Trophoblast cell (in vitro differentiated cells and primary cell): ENCODE measurements at regions not wholly inside any gene's neighbourhood (a gene's known extent, or its start where the extent isn't known, plus 50 kb on each side); places are given as distances from the start of the nearest gene placed in this dataset.
"Not testable (repeated sequence)": the region's sequence is repeated elsewhere in the genome, so short reads cannot be mapped to it uniquely, and the experiment has no call there.

ENCODE experiments used
- DNase-seq, 2 donors: peaks; one replicate each; pipeline ENCODE4 v3.0.0-alpha.2; 2016
- H2AFZ ChIP-seq: 2 replicates; pipeline ENCODE4 v1.6.1; 2013; ENCODE audit warnings: low read length, moderate library complexity, mild to moderate bottlenecking; ENCODE audit not compliant: insufficient read depth, poor library complexity
- H2AK5ac ChIP-seq: 2 replicates; pipeline ENCODE4 v1.6.1; 2013; ENCODE audit warnings: mild to moderate bottlenecking, low read length
- H2BK120ac ChIP-seq: 2 replicates; pipeline ENCODE4 v1.6.1; 2013; ENCODE audit warnings: low read length, mild to moderate bottlenecking, moderate library complexity; ENCODE audit not compliant: insufficient read depth, poor library complexity
- H2BK12ac ChIP-seq: 2 replicates; pipeline ENCODE4 v1.6.1; 2013; ENCODE audit warnings: mild to moderate bottlenecking, low read length, moderate library complexity
- H2BK5ac ChIP-seq: 2 replicates; pipeline ENCODE4 v1.6.1; 2013; ENCODE audit warnings: low read length, low read depth, moderate library complexity, mild to moderate bottlenecking; ENCODE audit not compliant: poor library complexity
- H3K14ac ChIP-seq: 2 replicates; pipeline ENCODE4 v1.6.1; 2013; ENCODE audit warnings: mild to moderate bottlenecking, low read length
- H3K18ac ChIP-seq: 2 replicates; pipeline ENCODE4 v1.6.1; 2013; ENCODE audit warnings: mild to moderate bottlenecking, low read length
- H3K23ac ChIP-seq: 2 replicates; pipeline ENCODE4 v1.6.1; 2013; ENCODE audit warnings: low read length
- H3K27ac ChIP-seq: 2 replicates; pipeline ENCODE4 v1.5.1; 2013; ENCODE audit warnings: low read depth, mild to moderate bottlenecking, inconsistent platforms, low read length, moderate library complexity
- H3K27me3 ChIP-seq: 2 replicates; pipeline ENCODE4 v1.6.1; 2013; ENCODE audit warnings: inconsistent platforms, mild to moderate bottlenecking, low read length, moderate library complexity; ENCODE audit not compliant: insufficient read depth
- H3K36me3 ChIP-seq, 2 experiments: 1 replicate in 1 of 2; 2 replicates in 1 of 2; pipeline ENCODE4 v1.6.1; 2013; ENCODE audit warnings: low read length in 2 of 2, mild to moderate bottlenecking in 2 of 2, moderate library complexity in 1 of 2; ENCODE audit not compliant: insufficient read depth in 2 of 2, control insufficient read depth in 1 of 2
- H3K4ac ChIP-seq: 2 replicates; pipeline ENCODE4 v1.6.1; 2013; ENCODE audit warnings: low read depth, mild to moderate bottlenecking, low read length, moderate library complexity
- H3K4me1 ChIP-seq, 2 experiments: 1 replicate in 1 of 2; 2 replicates in 1 of 2; pipeline ENCODE4 v1.6.1; 2013; ENCODE audit warnings: low read length in 2 of 2, mild to moderate bottlenecking in 2 of 2, moderate library complexity in 1 of 2; ENCODE audit not compliant: insufficient read depth in 2 of 2, control insufficient read depth in 1 of 2
- H3K4me2 ChIP-seq: 2 replicates; pipeline ENCODE4 v1.6.1; 2013; ENCODE audit warnings: inconsistent platforms, mild to moderate bottlenecking, low read length, moderate library complexity
- H3K4me3 ChIP-seq: 2 replicates; pipeline ENCODE4 v1.5.1; 2013; ENCODE audit warnings: mild to moderate bottlenecking, low read depth, low read length, inconsistent platforms
- H3K79me1 ChIP-seq: one replicate; pipeline ENCODE4 v1.6.1; 2013; ENCODE audit warnings: low read length
- H3K79me2 ChIP-seq: 2 replicates; pipeline ENCODE4 v1.6.1; 2013; ENCODE audit warnings: low read length, mild to moderate bottlenecking; ENCODE audit not compliant: control insufficient read depth, insufficient read depth, poor library complexity
- H3K9ac ChIP-seq: 2 replicates; pipeline ENCODE4 v1.6.1; 2013; ENCODE audit warnings: mild to moderate bottlenecking, low read length
- H3K9me3 ChIP-seq: 2 replicates; pipeline ENCODE4 v1.6.1; 2013; ENCODE audit warnings: low read depth, mild to moderate bottlenecking, control low read depth, inconsistent platforms, low read length; ENCODE audit not compliant: insufficient read depth
- H4K12ac ChIP-seq: 2 replicates; pipeline ENCODE4 v1.6.1; 2013; ENCODE audit warnings: low read depth, mild to moderate bottlenecking, low read length, moderate library complexity
- H4K8ac ChIP-seq: 2 replicates; pipeline ENCODE4 v1.6.1; 2013; ENCODE audit warnings: low read depth, mild to moderate bottlenecking, low read length, moderate library complexity
- H4K91ac ChIP-seq: one replicate; pipeline ENCODE4 v1.6.1; 2013; ENCODE audit warnings: low read depth, mild to moderate bottlenecking, low read length, moderate library complexity
- WGBS: extraction: QIAGEN DNeasy Blood & Tissue Kit; methylation state at CpG from one replicate; pipeline ENCODE4 v1.1.7; 2013; ENCODE audit warnings: missing lambda C conversion rate; ENCODE audit not compliant: insufficient read length, insufficient coverage; ENCODE audit errors: extremely low coverage; 5-methylcytosine and 5-hydroxymethylcytosine counted together

- not testable (repeated sequence) for H2BK120ac ChIP-seq, H2BK5ac ChIP-seq, H3K79me2 ChIP-seq, H3K9ac ChIP-seq, H4K8ac ChIP-seq, H2AFZ ChIP-seq, H4K91ac ChIP-seq, H3K36me3 ChIP-seq, H3K23ac ChIP-seq, H2BK12ac ChIP-seq, H3K27ac ChIP-seq, H3K9me3 ChIP-seq, H3K4ac ChIP-seq, H3K18ac ChIP-seq, H3K14ac ChIP-seq, H3K4me3 ChIP-seq, H3K79me1 ChIP-seq, H4K12ac ChIP-seq, H3K4me1 ChIP-seq, H2AK5ac ChIP-seq, H3K4me2 ChIP-seq, DNase-seq, H3K27me3 ChIP-seq
- no CpG with 5 or more reads among the region's 31 CpGs for WGBS
Observed at GRCh38 chr6:168842632-168843212, 401.7 kb downstream of the SMOC2 start.

DNA sequence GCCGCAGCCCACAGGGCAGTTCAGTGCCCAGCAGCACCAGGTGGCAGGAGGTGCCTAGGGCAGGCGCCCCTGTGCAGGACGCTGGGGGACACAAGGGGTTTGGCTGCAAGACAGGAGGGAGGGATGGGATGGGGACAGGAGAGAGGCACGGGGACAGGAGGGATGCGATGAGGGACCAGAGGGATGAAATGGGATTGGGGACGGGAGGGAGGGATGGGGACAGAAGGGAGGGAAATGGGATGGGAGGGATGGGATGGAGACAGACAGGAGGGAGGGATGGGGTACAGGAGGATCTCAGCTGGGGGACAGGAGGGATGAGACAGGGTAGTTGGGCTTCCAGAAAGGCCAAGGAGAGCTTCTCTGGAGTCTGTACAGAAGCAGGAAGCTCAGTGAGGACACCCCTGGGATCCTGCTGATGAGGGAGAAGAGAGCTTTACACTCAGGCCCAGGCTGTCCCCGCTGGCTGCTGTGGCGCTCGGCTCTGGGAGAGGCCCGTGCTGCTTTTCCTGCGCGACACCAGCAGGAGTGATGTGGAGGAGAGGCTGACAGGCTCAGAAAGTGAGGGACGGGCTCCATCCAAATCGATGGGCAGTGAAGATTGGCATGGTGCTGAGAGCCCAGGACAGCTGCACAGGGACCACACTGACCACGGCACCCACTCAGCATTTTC lies 400.8 kb downstream of the SMOC2 start:
- Histone ChIP-seq H3K9me3 (peaks cover 6% of the 10 kb centered on the region), H3K9ac (no peak overlapping the region), H4K91ac (no peak overlapping the region), H3K14ac (no peak overlapping the region), H3K79me1 (peaks cover 2% of the 10 kb centered on the region), H3K4me1 (peaks cover 0 to 2% of the 10 kb centered on the region in 2 experiments), H3K4me2 (no peak overlapping the region), H3K4ac (no peak overlapping the region), H3K79me2 (no peaks in the 10 kb centered on the region), H4K8ac (no peak overlapping the region), H3K27ac (no peak overlapping the region), H3K36me3 (no peaks in the 10 kb centered on the region), H2AK5ac (no peak overlapping the region), H2AFZ (no peak overlapping the region), H3K27me3 (no peaks in the 10 kb centered on the region), H2BK120ac (no peak overlapping the region), H3K4me3 (no peak overlapping the region), H4K12ac (no peak overlapping the region), H3K18ac (no peak overlapping the region), H2BK5ac (no peak overlapping the region), H3K23ac (no peak overlapping the region), H2BK12ac (no peak overlapping the region)
- WGBS: 100% methylated on average over 1 of the region's 15 CpGs
- DNase-seq: no peak

DNA sequence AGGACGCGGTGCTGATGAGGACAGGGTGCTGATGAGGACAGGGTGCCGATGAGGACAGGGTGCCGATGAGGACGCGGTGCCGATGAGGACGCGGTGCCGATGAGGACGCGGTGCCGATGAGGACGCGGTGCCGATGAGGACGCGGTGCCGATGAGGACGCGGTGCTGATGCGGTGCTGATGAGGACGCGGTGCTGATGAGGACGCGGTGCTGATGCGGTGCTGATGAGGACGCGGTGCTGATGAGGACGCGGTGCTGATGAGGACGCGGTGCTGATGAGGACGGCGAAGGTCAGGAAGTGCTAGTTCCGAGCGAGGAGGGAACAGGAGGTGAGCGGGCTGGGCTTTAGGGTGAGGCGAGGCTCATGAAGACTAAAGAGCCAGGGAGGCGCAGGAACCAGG lies 399.9 kb downstream of the SMOC2 start:
- not testable (repeated sequence) for H3K4ac ChIP-seq, H4K12ac ChIP-seq, H2BK12ac ChIP-seq, H3K9ac ChIP-seq, H3K27me3 ChIP-seq, DNase-seq, H2AFZ ChIP-seq, H3K9me3 ChIP-seq, H3K36me3 ChIP-seq, H3K27ac ChIP-seq, H2BK5ac ChIP-seq, H3K79me2 ChIP-seq, H2BK120ac ChIP-seq, H4K8ac ChIP-seq, H2AK5ac ChIP-seq, H3K18ac ChIP-seq, H3K4me2 ChIP-seq, H3K4me1 ChIP-seq, H3K23ac ChIP-seq, H3K14ac ChIP-seq, H3K4me3 ChIP-seq, H3K79me1 ChIP-seq, H4K91ac ChIP-seq
- WGBS: no CpG with 5 or more reads among the region's 40 CpGs

- not testable (repeated sequence) for H3K27me3 ChIP-seq, H3K23ac ChIP-seq, H3K4me3 ChIP-seq, H3K79me1 ChIP-seq, H2AFZ ChIP-seq, H3K27ac ChIP-seq, H3K4me1 ChIP-seq, H3K14ac ChIP-seq, H3K9me3 ChIP-seq, H4K12ac ChIP-seq, H3K36me3 ChIP-seq, H3K18ac ChIP-seq, H3K79me2 ChIP-seq, H2BK12ac ChIP-seq, H2AK5ac ChIP-seq, H2BK120ac ChIP-seq, H3K4me2 ChIP-seq, H3K4ac ChIP-seq, DNase-seq, H4K91ac ChIP-seq, H2BK5ac ChIP-seq, H3K9ac ChIP-seq, H4K8ac ChIP-seq
- WGBS: no CpG with 5 or more reads among the region's 25 CpGs
Observed at GRCh38 chr6:168840299-168840698, 399.3 kb downstream of the SMOC2 start.
